ENCODE measurements at regions not wholly inside any gene's neighbourhood (a gene's known extent, or its start where the extent isn't known, plus 50 kb on each side); places are given as distances from the start of the nearest gene placed in this dataset.
"Not testable (repeated sequence)": the region's sequence is repeated elsewhere in the genome, so short reads cannot be mapped to it uniquely, and the experiment has no call there.

- Histone ChIP-seq H3K4me1 (ENCODE audit: insufficient read depth, low read length) (no peaks in the 10 kb centered on the region), H3K4me3 (ENCODE audit: low read length) (no peak overlapping the region), H3K9me3 (ENCODE audit: low read length) (no peaks in the 10 kb centered on the region), H3K27ac (ENCODE audit: low read length) (no peak overlapping the region), H3K27me3 (ENCODE audit: low read length) (no peaks in the 10 kb centered on the region), H3K79me2 (ENCODE audit: low read length) (no peaks in the 10 kb centered on the region), H3K36me3 (ENCODE audit: low read depth, low read length) (no peaks in the 10 kb centered on the region), H3K4me2 (ENCODE audit: low read length) (no peak overlapping the region), H3K9ac (ENCODE audit: low read length) (no peak overlapping the region), H3K9me2 (replicated peaks; ENCODE audit: low read length) (no peaks in the 10 kb centered on the region), H2AFZ (ENCODE audit: low read length) (no peak overlapping the region), H3F3A (ENCODE audit: low read length, unreplicated experiment) (no peaks in the 10 kb centered on the region), H4K20me1 (ENCODE audit: low read length) (no peaks in the 10 kb centered on the region)
- intact Hi-C loops (cut with micrococcal nuclease), result no loop called here
- no peak for TF ChIP-seq EZH2phosphoT487 (IDR thresholded peaks at IDR 0.05; ENCODE audit: borderline replicate concordance, low read length)
- TF ChIP-seq CTCF (conservative IDR thresholded peaks at IDR 0.05; ENCODE audit: low read depth, low read length), result no peak
- TF ChIP-seq EZH2 (IDR thresholded peaks at IDR 0.05; ENCODE audit: low read length, unreplicated experiment), result no peak
- CTCF ChIA-PET, result no interaction called here
- no TSS peak for BruUV-seq (replicated peaks)
- POLR2A ChIA-PET (ENCODE audit: unreplicated experiment), result no interaction called here
- no peak for DNase-seq
- ATAC-seq, result no peak
These were observed 90.8 kb downstream of the STRADB start for GRCh38 chr2:201542291-201542690.

- H2AFZ ChIP-seq (ENCODE audit: low read length); H3K36me3 ChIP-seq (ENCODE audit: low read depth, low read length); DNase-seq; H3K4me1 ChIP-seq (ENCODE audit: insufficient read depth, low read length); H3K4me3 ChIP-seq (ENCODE audit: low read length); H3K79me2 ChIP-seq (ENCODE audit: low read length); CTCF ChIA-PET; H3K4me2 ChIP-seq (ENCODE audit: low read length); H3K9me3 ChIP-seq (ENCODE audit: low read length); H3F3A ChIP-seq (ENCODE audit: low read length, unreplicated experiment); H4K20me1 ChIP-seq (ENCODE audit: low read length); intact Hi-C loops (cut with micrococcal nuclease); POLR2A ChIA-PET (ENCODE audit: unreplicated experiment); BruUV-seq (replicated peaks); ATAC-seq; H3K9ac ChIP-seq (ENCODE audit: low read length); H3K27me3 ChIP-seq (ENCODE audit: low read length); H3K9me2 ChIP-seq (replicated peaks; ENCODE audit: low read length); H3K27ac ChIP-seq (ENCODE audit: low read length): not testable (repeated sequence)
These were observed 87.7 kb downstream of the STRADB start for GRCh38 chr2:201539271-201539670.

GRCh38 chr2:201538025-201538424, 86.5 kb downstream of the STRADB start:
- Histone ChIP-seq H2AFZ (ENCODE audit: low read length) (no peak overlapping the region), H3K27ac (ENCODE audit: low read length) (no peak overlapping the region), H3K9me2 (replicated peaks; ENCODE audit: low read length) (no peaks in the 10 kb centered on the region), H4K20me1 (ENCODE audit: low read length) (no peaks in the 10 kb centered on the region), H3K9me3 (ENCODE audit: low read length) (no peaks in the 10 kb centered on the region), H3F3A (ENCODE audit: low read length, unreplicated experiment) (no peaks in the 10 kb centered on the region), H3K4me1 (ENCODE audit: insufficient read depth, low read length) (peaks cover 4% of the 10 kb centered on the region; the same call in 1 of the 2 replicates), H3K36me3 (ENCODE audit: low read depth, low read length) (no peaks in the 10 kb centered on the region), H3K9ac (ENCODE audit: low read length) (no peak overlapping the region), H3K27me3 (ENCODE audit: low read length) (no peaks in the 10 kb centered on the region), H3K4me2 (ENCODE audit: low read length) (no peak overlapping the region), H3K4me3 (ENCODE audit: low read length) (no peak overlapping the region), H3K79me2 (ENCODE audit: low read length) (no peaks in the 10 kb centered on the region)
- ATAC-seq, result no peak
- DNase-seq, result no peak
- TF ChIP-seq CTCF (conservative IDR thresholded peaks at IDR 0.05; ENCODE audit: low read depth, low read length), result no peak
- TF ChIP-seq EZH2 (IDR thresholded peaks at IDR 0.05; ENCODE audit: low read length, unreplicated experiment), result no peak
- no peak for TF ChIP-seq EZH2phosphoT487 (IDR thresholded peaks at IDR 0.05; ENCODE audit: borderline replicate concordance, low read length)
- intact Hi-C loops (cut with micrococcal nuclease), result no loop called here
- POLR2A ChIA-PET (ENCODE audit: unreplicated experiment), result no interaction called here
- no TSS peak for BruUV-seq (replicated peaks)
- CTCF ChIA-PET, result no interaction called here

Data from PC-3 (cell line).